ENCODE measurements at regions not wholly inside any gene's neighbourhood (a gene's known extent, or its start where the extent isn't known, plus 50 kb on each side); places are given as distances from the start of the nearest gene placed in this dataset.
"Not testable (repeated sequence)": the region's sequence is repeated elsewhere in the genome, so short reads cannot be mapped to it uniquely, and the experiment has no call there.

DNA sequence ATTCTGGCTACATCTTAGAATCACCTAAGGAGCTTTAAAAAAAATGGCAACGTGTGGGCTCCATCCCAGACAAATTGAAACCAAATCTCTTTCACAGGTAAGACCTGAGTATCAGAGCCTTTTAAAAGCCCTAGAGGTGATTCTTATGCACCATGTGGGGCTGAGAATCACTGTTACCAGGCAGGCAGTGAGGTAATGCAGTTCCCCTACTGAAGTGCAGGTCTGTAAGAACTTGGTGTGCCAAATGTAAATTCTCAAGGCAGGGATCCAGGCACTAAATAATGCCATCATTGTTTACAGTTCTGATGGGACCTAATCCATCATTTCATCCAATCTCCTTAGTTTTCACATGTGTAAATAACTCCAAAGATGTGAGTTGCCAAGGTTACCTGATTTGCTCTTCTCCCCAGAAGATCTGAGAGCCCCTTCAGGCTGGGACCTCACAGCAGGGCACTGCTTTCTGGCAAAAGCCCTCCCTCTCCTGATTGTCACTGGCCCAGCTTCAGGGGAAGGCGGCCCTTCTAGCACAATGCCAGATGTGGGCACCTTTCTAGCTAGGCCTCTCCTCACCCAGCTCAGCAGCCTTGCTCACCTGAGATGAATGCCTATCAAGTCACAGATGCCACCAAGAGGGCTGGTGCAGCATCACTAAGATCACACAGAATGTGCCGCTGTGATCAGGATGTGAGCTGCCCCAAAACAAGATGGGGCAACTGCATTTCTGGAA lies 73.6 kb upstream of the RGPD5 start:
- no peak for DNase-seq

DNA sequence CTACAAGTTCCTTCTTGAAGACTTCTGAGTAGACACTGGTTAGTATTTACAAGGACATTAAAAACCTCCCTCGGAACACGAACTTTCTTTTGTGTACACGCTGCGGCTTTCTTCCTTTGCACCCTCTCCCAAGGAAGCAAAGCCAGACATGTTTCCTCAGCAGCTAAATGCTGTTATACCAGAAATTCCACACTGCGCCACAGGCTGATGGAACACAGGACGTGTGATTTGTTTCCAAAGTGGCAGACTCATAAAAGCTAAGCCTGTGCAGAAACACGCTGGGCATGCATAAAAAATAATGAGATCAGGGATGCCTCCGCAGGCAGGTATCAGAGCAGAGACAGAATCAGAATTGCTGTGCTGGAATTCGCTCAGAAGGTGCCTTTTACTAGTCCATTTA lies 73.0 kb upstream of the RGPD5 start:
- DNase-seq, result no peak

DNA sequence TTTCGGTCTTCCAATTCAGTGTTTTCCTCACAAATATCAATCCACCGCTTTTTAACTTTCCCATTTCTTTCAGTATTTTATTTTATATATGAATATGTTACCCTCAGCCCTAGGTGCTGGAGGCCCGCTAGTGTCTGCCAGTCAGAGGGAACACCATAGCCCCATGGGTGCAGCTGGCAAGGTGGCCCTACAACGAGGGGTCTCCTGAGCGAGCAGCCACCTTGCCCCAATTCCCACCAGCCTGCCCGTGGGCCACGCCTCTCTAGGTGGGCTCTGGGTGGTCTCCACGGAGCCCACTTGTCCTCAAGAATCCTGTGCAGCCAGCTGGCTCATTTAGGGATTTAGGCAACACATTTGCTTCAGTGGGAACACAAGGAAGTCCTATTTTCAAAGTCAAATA lies 72.5 kb upstream of the RGPD5 start:
- DNase-seq, result no peak

DNA sequence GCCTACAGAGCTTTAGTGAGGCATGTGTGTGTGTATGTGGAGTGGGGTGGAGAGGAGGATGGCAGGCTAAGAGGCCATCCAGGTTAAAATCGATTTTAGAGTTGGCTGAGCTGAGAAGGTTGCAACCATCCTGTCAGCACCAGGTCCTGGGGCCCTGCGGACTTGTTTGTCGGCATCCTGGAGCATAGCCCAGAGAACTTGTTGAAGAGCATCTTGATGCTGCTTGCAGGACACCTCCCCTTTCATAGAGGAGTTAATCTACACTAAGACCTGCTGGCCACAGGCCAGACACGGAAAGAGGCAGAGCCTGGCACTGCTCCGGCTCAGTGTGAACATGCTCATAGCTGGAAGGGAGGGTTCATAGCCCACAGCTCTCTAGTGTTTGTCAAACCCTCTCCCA lies 72.1 kb upstream of the RGPD5 start:
- no peak for DNase-seq

DNA sequence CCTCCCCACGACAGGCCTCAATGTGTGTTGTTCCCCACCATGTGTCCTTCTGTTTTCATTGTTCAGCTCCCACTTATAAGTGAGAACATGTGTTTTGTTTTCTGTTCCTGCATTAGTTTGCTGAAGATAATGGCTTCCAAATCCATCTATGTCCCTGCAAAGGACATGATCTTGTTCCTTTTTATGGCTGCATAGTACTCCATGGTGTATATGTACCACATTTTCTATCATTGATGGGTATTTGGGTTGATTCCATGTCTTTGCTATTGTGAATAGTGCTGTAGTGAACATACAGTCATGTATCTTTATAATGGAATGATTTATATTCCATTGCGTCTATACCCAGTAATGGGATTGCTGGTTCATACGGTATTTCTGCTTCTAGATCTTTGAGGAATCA lies 71.5 kb upstream of the RGPD5 start:
- DNase-seq, result not testable (repeated sequence)

DNA sequence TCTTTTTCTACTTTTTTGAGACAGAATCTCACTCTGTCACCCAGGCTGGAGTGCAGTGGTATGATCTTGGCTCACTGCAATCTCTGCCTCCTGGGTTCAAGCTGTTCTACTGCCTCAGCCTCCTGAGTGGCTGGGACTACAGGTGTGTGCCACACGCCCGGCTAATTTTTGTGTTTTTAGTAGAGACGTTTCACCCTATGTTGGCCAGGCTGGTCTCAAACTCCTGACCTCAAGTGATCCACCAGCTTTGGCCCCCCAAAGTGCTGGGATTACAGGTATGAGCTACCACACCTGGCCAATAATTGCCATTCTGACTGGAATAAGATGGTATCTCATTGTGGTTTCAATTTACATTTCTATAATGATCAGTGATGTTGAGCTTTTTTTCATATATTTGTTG lies 71.0 kb upstream of the RGPD5 start:
- not testable (repeated sequence) for DNase-seq

DNA sequence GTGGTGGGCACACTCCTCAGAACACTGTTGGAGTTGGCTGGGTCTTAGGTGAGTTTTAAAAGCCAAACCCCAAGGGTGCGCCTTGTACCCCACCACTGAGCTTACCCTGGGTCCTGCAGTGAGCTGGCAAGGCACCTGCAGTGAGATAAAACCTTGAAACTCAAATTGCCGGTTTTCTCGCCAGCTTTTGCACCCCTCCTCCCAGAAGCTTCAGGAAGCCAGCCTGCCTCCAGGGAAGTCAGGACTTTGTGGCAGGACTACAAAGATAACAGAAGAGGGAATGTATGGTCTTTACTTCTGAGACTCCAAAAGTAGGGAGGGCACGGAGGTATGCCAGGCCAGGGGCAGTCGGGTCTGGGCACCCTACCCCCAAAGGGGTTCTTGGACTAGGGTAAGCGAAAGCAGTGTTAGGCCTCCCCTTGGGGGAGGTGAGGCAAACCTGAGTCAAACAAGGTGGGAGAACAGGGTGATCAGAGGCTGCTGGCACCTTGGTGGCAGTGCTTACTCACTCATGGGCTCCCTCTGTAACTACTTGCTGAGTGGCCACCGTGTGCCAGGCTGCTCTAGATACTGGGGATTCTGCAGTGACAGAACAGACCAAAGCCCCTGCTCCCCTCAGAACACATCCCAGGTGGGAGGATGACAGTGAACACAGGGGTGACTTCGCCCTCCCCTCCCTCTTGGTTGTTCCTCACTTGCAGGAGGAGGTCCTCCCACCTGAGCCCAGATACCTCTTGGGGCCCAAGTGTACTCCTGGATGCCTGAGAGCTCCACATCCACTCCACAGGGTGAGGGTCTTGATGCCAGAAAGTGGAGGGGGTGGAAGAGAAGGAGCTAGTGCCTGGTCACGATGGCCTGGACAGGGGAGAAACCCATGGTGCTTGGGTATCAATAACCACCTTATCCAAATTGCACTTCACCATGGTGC lies 69.3 kb upstream of the RGPD5 start:
- no peak for DNase-seq

DNA sequence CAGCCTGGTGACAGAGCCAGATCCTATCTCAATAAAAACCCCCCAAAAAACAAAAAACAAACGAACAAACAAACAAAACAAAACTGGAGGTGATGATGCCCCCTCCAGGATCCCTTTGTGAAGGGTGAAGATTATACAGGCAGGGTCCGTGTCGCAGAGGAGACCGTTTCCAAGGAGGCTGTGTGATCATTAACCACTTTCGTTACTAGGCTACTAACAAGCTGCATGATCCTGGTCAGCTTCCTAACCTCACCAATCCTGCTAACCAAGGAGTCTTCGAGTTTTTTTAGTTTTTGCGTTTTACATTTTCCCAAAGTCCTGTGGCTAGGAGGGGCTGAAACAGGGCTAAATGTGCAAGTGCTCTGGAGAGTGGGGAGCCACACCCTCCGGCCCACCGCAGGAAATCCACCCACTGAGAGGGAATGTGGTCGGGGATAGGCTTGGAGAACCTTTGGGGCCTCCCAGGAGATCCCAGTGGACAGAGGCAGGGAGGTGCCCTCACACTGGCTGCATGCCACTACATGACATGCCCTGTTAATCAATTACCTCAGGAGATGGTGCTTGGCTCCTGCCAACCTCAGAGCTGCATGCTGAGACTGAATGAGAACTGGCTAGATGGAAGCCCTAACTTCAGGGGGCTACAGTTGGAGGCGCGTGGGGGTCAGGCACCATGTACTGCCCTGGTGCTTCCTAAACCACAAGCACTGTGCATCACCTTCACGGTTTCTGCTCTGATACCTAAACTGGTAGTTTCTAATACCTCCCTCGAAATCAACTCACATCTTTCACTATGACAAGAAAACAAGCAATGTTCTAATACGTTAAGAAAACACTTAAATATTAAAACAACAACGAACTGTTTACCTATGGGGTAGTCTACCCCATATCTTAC lies 67.5 kb upstream of the RGPD5 start:
- no peak for DNase-seq

DNA sequence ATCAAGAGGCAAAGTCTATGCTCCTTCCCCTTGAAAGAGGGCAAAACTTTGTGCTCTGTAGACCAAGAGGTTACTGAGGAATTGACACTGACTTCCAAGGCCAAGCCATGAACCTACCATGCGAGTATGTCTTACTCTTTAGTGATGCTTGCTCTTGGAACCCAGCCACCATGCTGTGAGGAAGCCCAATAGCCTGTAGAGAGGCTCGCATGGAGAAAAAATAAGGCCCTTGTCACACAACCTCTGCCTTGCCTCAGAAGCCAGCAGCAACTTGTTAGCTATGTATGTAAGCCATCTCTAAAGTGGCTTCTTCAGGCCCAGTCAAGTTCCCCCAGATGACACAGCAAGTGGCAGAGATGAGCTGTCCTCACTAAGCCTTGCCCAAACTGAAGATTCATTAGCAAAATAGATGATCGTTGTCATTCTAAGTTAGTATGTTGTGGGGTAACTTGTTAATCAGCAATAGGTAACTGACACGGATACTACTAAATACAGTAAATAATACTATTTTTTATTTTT lies 66.1 kb upstream of the RGPD5 start:
- DNase-seq, result no peak

DNA sequence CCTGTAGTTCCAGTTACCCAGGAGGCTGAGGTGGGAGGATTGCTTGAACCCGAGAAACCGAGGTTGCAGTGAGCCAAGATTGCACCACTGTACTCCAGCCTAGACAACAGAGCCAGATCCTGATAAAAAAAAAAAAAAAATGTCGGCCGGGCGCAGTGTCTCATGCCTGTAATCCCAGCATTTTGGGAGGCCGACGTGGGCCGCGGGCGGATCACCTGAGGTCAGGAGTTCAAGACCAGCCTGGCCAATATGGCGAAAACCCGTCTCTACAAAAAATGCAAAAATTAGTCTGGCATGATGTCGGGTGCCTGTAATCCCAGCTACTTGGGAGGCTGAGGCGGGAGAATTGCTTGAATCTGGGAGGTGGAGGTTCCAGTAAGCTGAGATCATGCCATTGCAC lies 60.4 kb upstream of the RGPD5 start:
- not testable (repeated sequence) for DNase-seq

DNA sequence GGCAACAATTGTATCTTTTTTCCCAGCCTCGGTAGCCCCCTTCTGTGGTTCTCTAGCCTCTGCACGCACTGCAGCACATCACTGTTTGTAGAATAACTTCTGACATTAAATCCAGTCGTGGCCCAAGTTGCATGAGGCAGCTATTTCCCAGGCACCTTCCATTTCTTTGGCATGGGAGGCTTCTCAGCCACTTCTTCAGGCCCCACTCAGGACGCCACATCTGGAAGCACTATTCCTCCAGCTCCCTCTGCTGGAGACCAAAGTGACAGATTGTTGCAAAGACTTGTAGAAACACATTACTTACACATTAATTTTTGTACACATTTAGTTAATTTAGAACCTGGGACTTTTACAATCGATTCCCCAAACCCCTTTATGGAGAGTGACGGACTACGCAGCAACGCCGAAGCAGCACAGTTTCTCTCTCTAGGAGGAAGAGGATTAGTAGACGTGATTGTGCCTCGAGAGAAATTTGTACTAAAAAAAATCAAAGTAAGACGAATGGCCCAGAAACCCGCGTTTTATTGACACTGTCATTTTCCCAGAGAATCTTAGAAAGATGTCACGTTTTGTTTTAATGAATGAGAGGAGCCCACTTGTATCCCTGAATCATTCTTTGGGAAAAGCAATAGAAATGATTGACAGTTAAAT lies 57.8 kb upstream of the RGPD5 start:
- no peak for DNase-seq

Measured in stimulated activated CD4-positive, alpha-beta T cell treated with anti-CD3 and anti-CD28 coated beads, Interleukin-4, amount 100 ng/mL, for 24 hours (primary cell).